Kasumi-1 (cell line): ENCODE measurements at regions not wholly inside any gene's neighbourhood (a gene's known extent, or its start where the extent isn't known, plus 50 kb on each side); places are given as distances from the start of the nearest gene placed in this dataset.

Experiments
- DNase-seq, 2 experiments: peaks; one replicate each; lab custom pipeline; 2025; lab: John Stamatoyannopoulos, UW

GRCh38 chr3:181660337-181660736 is 51.4 kb upstream of the SOX2 start:
- DNase-seq, result no peak

GRCh38 chr3:181637456-181637855 is 74.3 kb upstream of the SOX2 start:
- DNase-seq, result no peak

- no peak for DNase-seq
Observed at GRCh38 chr3:181637056-181637455, 74.7 kb upstream of the SOX2 start.

DNA sequence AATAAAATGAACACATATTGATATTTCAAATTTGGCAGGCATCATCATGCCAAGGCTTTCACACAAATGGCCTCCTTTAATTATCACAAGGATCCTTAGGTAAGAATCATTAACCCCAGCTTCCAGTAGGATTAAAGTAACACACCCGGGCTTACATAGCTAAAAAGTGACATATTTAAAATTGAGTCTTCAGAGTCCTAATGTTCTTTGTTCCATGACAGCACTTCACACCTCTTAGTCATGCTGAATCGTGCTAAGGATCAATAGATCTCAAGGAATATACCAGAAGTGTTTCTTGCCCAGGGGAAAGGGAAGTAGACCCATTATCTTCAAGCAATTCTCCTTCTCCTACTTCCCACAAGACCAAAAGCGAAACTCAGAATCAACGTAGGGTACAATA is 76.6 kb upstream of the SOX2 start:
- no peak for DNase-seq

GRCh38 chr3:181633556-181633955 is 78.2 kb upstream of the SOX2 start:
- DNase-seq, result no peak

DNA sequence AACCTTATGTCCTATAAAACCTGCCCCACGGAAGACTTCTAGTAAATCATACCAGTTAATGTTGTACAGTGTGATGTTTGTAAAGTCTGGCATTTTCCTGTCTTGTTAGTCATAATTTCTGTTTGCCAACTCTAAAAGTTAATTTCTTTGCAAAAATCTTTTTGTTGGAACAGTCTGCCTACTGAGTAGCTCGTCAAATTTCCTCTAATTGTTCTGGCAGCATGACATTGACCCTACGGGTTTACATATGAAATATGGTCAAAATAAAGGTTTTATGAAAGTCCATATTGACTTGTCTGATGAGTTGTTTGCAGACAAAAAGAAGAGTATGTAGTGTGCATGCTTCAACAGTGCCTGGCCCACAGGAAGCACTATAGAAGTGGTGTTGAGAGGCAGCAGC is 79.8 kb upstream of the SOX2 start:
- no peak for DNase-seq

GRCh38 chr3:181630853-181631252 is 80.9 kb upstream of the SOX2 start:
- DNase-seq, result no peak

- no peak for DNase-seq
Observed at GRCh38 chr3:181629711-181630110, 82.0 kb upstream of the SOX2 start.

DNA sequence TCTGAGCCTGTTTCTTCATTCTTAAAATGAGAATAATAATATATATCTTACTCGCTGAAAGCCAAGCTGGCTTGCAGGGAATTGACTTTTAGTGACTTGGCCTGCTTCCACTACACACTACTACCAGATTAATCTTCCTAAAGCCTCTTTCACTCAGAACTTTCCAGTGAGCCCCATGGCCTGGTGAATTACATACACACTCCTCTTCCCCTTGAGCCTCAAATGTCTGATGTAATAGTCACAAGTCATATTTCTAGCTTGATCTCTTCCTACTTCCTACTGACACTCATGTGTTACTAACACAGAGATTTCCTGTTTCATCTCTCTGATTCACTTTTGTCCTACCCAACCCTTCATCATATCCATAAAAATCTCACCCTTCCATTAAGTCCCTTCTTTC is 82.7 kb upstream of the SOX2 start:
- peak in 1 of 2 experiments; percentile 4 for DNase-seq

DNA sequence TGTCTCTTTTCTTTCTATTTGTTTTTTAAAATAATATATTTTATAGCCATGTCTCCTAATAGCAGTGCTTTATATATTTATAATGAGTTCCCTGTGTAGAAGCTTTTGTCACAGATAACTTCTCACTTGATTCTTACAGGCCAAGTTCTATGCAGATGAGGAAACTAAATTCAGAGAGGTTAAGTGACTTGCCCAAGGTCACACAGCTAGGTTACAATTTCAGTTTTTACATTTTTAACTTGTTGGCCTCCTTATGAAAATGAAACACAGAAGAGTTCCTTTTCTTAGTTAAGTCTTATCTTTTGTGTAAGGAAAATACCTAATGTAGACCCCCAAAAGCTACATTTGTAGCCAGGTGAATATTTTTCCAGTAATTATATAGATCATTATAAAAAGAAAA is 83.3 kb upstream of the SOX2 start:
- no peak for DNase-seq

DNA sequence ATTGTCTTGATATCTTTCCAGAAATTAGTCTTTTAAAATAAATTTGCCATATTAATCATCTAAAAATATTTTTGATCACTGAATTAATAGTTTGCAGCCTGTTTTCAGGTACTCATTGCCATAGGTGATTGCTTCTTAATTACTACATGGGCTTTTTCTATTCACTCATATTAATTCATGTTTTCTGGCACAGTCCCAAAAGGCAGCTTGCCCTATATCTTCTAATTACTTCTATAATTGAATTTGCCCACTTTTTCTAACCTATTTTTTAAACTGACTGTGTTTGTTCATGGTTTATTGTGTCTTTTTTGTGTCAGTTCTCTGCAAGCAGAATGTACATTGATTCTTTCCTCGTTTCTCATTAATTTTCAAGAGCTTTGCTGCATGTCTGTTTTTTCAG is 85.7 kb upstream of the SOX2 start:
- DNase-seq, result no peak

- peak; percentile 17 to 53 for DNase-seq
Observed at GRCh38 chr3:181623924-181624694, 87.6 kb upstream of the SOX2 start.

DNA sequence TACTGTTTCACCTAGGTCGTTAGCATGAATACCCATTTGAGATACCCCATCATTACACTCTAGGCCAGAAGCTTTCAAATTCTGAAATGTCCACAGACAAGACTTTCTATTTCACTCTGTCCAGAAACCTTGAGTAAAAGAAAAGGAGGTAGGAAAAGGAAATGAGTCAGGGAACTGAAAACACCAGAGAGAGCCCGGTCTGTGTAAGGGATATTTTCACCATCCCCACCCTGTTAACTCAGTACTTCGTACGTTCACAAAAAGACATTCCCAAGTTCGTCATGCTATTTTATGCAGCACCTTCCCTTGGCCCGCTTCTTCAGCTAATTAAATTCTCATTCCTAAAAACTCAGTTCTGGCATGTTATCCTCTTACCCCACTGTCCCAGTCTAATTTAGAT is 89.4 kb upstream of the SOX2 start:
- DNase-seq, result no peak

GRCh38 chr3:181619897-181620296 is 91.8 kb upstream of the SOX2 start:
- DNase-seq, result no peak

GRCh38 chr3:181618260-181618659 is 93.5 kb upstream of the SOX2 start:
- DNase-seq, result no peak

- DNase-seq, result no peak
Observed at GRCh38 chr3:181616088-181617070, 95.3 kb upstream of the SOX2 start.

DNA sequence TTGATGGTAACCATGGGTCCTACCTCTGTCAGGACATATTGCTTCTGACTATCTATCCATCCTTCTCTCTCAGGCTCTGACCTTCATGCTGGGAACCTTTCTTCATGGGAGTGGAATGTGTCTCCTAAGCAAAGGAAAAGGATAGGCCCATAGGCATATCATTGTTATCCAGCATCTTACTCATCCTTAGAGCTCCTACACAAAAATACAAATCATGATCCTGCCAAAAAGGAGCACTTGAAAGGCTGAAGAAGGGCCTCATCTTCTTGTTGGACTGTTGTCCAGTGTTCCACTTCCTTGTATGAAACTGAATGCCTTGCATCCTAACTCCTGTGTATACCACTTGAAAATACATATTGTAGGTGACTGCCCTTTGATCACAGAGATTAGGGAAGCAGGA is 96.1 kb upstream of the SOX2 start:
- DNase-seq, result no peak

DNA sequence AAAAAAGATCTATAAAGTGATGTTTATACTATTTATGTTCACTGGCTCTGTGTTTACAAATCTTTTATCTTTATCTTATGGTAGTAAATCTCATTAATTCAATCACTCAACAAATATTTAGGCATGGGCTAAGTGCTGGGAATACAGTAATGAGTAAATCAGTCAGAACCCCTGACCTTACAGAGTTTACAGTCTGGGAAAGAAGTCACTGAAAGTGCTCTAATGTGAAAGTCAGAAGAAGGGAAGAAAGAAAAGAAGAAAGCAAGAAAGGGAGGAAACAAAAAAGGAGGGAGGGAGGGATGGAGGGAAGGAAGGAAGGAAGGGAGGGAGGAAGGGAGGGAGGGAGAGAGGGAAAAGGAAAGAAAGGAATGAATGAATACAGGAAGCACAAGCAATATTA is 96.8 kb upstream of the SOX2 start:
- DNase-seq, result no peak

GRCh38 chr3:181613813-181614212 is 97.9 kb upstream of the SOX2 start:
- no peak for DNase-seq

- no peak for DNase-seq
Observed at GRCh38 chr3:181613191-181613590, 98.5 kb upstream of the SOX2 start.

GRCh38 chr3:181610973-181611265 is 100.8 kb upstream of the SOX2 start:
- DNase-seq, result no peak

DNA sequence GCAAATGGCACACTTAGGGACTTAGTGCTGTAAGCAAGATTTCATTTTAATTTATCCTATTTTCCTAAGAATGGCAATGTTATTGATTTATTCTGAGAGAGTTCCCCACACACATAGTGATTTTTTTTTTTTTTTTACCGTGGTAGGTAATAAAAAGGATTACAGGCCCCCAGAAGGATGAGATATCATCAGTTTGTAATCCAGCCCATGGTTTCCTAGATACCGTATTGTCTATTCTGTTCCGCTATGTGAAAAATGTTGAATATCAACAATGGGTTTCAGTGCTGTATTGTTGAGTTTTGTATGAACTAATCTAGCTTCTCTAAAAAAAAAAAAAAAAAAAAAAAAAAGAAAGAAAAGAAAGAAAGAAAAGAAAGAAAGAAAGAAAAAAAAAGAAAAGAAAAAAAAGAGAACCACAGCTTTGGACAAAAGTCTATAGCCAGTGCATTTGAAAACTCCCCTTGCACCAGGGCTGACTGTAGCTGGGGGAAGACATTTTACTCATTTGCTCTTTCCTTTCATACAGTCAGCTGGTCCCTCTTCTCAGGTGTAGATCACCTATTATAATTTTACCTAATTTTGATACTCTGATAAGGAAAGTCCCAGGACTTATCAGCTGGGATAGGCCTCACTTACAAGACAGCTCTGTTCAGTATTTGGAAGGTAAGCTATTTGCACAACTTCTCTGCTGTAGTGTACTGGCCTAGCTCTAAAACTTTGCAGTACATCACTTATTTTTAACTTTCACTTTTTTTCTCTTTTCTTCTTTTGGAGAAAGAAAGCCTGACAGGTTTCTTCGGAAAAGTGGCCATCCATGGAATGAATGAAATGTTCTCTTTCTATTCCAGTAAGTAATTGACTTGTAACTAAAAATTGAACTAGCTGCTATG is 101.4 kb upstream of the SOX2 start:
- DNase-seq, result no peak
